Endothelial cell of umbilical vein (primary cell): ENCODE measurements at regions not wholly inside any gene's neighbourhood (a gene's known extent, or its start where the extent isn't known, plus 50 kb on each side); places are given as distances from the start of the nearest gene placed in this dataset.

Experiments used
- BruUV-seq: library from RNA; stranded (reverse); fragments of 400-500 nt; replicated peaks from 2 replicates; lab custom pipeline; 2021; lab: Mats Ljungman, UMichigan
- CTCF ChIA-PET: fragments of 300-600, 350-600 bp; sonication (Branson Sonifier 250); formaldehyde crosslinking; loops from one replicate; lab custom pipeline; 2021; ENCODE audit warnings: antibody characterized with exemption, inconsistent platforms; lab: Charles Lee
- POLR2A ChIA-PET: fragments of 300-600, 350-600 bp; sonication (Branson Sonifier 250); formaldehyde crosslinking; loops from one replicate; lab custom pipeline; 2021; ENCODE audit warnings: antibody characterized with exemption, inconsistent platforms; lab: Charles Lee
- DNase-seq: peaks from one replicate; pipeline ENCODE4 v3.0.0-alpha.2; 2011; ENCODE audit warnings: low read depth, low spot score
- FAIRE-seq: peaks from 2 replicates; lab custom pipeline; 2011; peaks lifted over from hg19 to GRCh38; lab: Jason Lieb, UNC
- H2AFZ ChIP-seq: 2 replicates; pipeline ENCODE4 v1.6.0; 2012; ENCODE audit warnings: low read depth, low read length, control low read depth, inconsistent platforms
- H3K27ac ChIP-seq: 2 replicates; pipeline ENCODE4 v1.5.1; 2011; ENCODE audit warnings: low read depth, mild to moderate bottlenecking, control low read depth, low read length, moderate library complexity; ENCODE audit not compliant: insufficient read depth
- H3K27me3 ChIP-seq, 2 experiments: 2 replicates each; pipeline versions ENCODE4 v1.6.0 to v1.6.1; 2011; ENCODE audit warnings: low read length in 2 of 2, mixed read lengths in 1 of 2; ENCODE audit not compliant: control insufficient read depth in 2 of 2, insufficient read depth in 2 of 2
- H3K36me3 ChIP-seq, 2 experiments: 2 replicates in 1 of 2; 3 replicates in 1 of 2; pipeline ENCODE4 v1.5.1; 2011; ENCODE audit warnings: low read length in 2 of 2, mild to moderate bottlenecking in 1 of 2, moderate library complexity in 1 of 2; ENCODE audit not compliant: control insufficient read depth in 2 of 2, insufficient read depth in 2 of 2; ENCODE audit errors: extremely low read depth in 1 of 2
- H3K4me1 ChIP-seq: 3 replicates; pipeline ENCODE4 v1.5.1; 2011; ENCODE audit warnings: mild to moderate bottlenecking, low read length; ENCODE audit not compliant: control insufficient read depth, insufficient read depth; ENCODE audit errors: extremely low read depth
- H3K4me2 ChIP-seq: 2 replicates; pipeline ENCODE4 v1.6.1; 2011; ENCODE audit warnings: low read length, control low read depth, mixed read lengths; ENCODE audit not compliant: insufficient read depth
- H3K4me3 ChIP-seq, 3 experiments: fragments of 200-600 bp in 1 of 3; sonication (generic), shearing (Covaris generic) in 1 of 3; replicated peaks in 1 of 3; 2 replicates each; pipeline ENCODE4 v1.5.1; 2011 to 2016; ENCODE audit warnings: control low read depth in 3 of 3, low read length in 3 of 3, mild to moderate bottlenecking in 2 of 3, inconsistent platforms in 1 of 3, low read depth in 1 of 3, moderate library complexity in 1 of 3; ENCODE audit not compliant: insufficient read depth in 1 of 3
- H3K79me2 ChIP-seq: 2 replicates; pipeline ENCODE4 v1.6.0; 2012; ENCODE audit warnings: low read length, inconsistent platforms; ENCODE audit not compliant: control insufficient read depth, insufficient read depth
- H3K9ac ChIP-seq: replicated peaks from 2 replicates; pipeline ENCODE3; 2011; ENCODE audit warnings: low read length, control low read depth; ENCODE audit not compliant: insufficient read depth; ENCODE audit errors: extremely low read depth
- H3K9me1 ChIP-seq: replicated peaks from 3 replicates; pipeline ENCODE4 v1.6.0; 2011; ENCODE audit warnings: mild to moderate bottlenecking, low read length; ENCODE audit not compliant: control insufficient read depth, insufficient read depth; ENCODE audit errors: extremely low read depth
- H3K9me3 ChIP-seq: replicated peaks from 2 replicates; pipeline ENCODE4 v1.5.1; 2012; ENCODE audit warnings: low read length, inconsistent platforms; ENCODE audit not compliant: control insufficient read depth, insufficient read depth
- H4K20me1 ChIP-seq: replicated peaks from 2 replicates; pipeline ENCODE3; 2011; ENCODE audit warnings: mild to moderate bottlenecking, low read length; ENCODE audit not compliant: control insufficient read depth, insufficient read depth; ENCODE audit errors: extremely low read depth
- EZH2 ChIP-seq: IDR thresholded peaks from 2 replicates; pipeline ENCODE4 v1.6.1; 2012; ENCODE audit warnings: borderline replicate concordance, low read depth, mild to moderate bottlenecking, moderate library complexity, low read length, inconsistent platforms; ENCODE audit not compliant: severe bottlenecking
- FOS ChIP-seq: IDR thresholded peaks from 2 replicates; pipeline ENCODE4 v1.6.1; 2011; ENCODE audit warnings: mild to moderate bottlenecking, low read length, moderate library complexity, borderline replicate concordance; ENCODE audit not compliant: insufficient read depth
- GATA2 ChIP-seq: IDR thresholded peaks from 2 replicates; pipeline ENCODE4 v1.7.0; 2011; ENCODE audit warnings: low read depth, mild to moderate bottlenecking, moderate library complexity, mixed read lengths, low read length; ENCODE audit not compliant: insufficient read length, insufficient read depth
- JUN ChIP-seq: IDR thresholded peaks from 2 replicates; pipeline ENCODE4 v1.6.1; 2011; ENCODE audit warnings: borderline replicate concordance, low read depth; ENCODE audit not compliant: insufficient read length, insufficient read depth
- MYC ChIP-seq: IDR thresholded peaks from one replicate; pipeline ENCODE4 v1.6.1; 2011; ENCODE audit warnings: mild to moderate bottlenecking, low read depth, low read length
- POLR2A ChIP-seq: IDR thresholded peaks from 2 replicates; pipeline ENCODE4 v1.6.1; 2012; ENCODE audit warnings: low read depth, mild to moderate bottlenecking, control low read depth, low read length
- POLR2AphosphoS5 ChIP-seq: IDR thresholded peaks from 2 replicates; pipeline ENCODE4 v1.6.1; 2012; ENCODE audit warnings: low read depth, mild to moderate bottlenecking, control low read depth, low read length, moderate library complexity; ENCODE audit not compliant: insufficient read depth
- dilution Hi-C: fragments of 300-500 bp; cut with MboI; formaldehyde crosslinking; loops from one replicate; pipeline ENCODE4 v1.15.0; 2019; ENCODE audit warnings: low sequenced_read_pairs; ENCODE audit not compliant: extremely low pct_ligation_motif_present
- intact Hi-C: fragments of 100-400 bp; cut with micrococcal nuclease; formaldehyde crosslinking; loops from one replicate; pipeline ENCODE4 v1.10.0; 2022
- TF ChIP-seq, protein P1 (sequence below), 2 donors: IDR thresholded peaks; 1 replicate in 1 of 2; 2 replicates in 1 of 2; pipeline ENCODE4 v1.5.1; 2011; ENCODE audit warnings: low read length in 2 of 2, mild to moderate bottlenecking in 2 of 2, moderate library complexity in 2 of 2, control low read depth in 1 of 2, inconsistent platforms in 1 of 2, low read depth in 1 of 2; ENCODE audit not compliant: insufficient read depth in 1 of 2; ENCODE audit errors: extremely low read depth in 1 of 2
- TF ChIP-seq, protein P2 (sequence below): IDR thresholded peaks from 2 replicates; pipeline ENCODE4 v1.6.1; 2011; ENCODE audit not compliant: insufficient read depth, insufficient read length

DNA sequence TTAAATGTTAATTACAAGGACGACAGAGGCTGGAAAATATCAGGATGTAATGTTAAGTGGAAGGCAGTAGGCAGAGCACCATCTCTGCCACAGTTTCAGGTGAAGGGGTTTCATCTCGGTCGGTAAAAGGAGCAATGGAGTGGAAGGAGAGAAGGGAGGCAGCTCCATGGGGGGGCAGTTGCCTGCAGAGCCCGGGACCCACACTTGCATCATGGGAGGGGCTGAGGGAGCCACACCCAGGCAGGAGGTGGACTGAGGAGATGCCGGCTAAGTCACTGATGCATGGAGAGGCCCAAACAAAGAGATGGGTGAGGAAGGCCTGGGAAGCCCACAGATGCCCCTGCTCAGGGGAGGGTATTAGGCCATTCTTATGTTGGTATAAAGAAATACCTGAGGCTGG, 1470.9 kb downstream of the BRD1 start:
- H3K27ac ChIP-seq = no peak overlapping the region
- H3K36me3 ChIP-seq = no peaks in the 10 kb centered on the region
- H3K27me3 ChIP-seq = no peaks in the 10 kb centered on the region
- FAIRE-seq = no peak
- H2AFZ ChIP-seq = no peak overlapping the region
- POLR2A ChIA-PET = no interaction called here
- BruUV-seq = no TSS peak
- H3K9ac ChIP-seq = no peak overlapping the region
- no peaks in the 10 kb centered on the region for H3K9me1 ChIP-seq
- H3K79me2 ChIP-seq = no peaks in the 10 kb centered on the region
- no peak overlapping the region for H3K4me3 ChIP-seq
- H4K20me1 ChIP-seq = no peaks in the 10 kb centered on the region
- CTCF ChIA-PET = no interaction called here
- TF ChIP-seq JUN (no peak), POLR2A (no peak), EZH2 (no peak), GATA2 (no peak), FOS (no peak), POLR2AphosphoS5 (no peak), MYC (no peak)
- TF ChIP-seq, protein P1, sequence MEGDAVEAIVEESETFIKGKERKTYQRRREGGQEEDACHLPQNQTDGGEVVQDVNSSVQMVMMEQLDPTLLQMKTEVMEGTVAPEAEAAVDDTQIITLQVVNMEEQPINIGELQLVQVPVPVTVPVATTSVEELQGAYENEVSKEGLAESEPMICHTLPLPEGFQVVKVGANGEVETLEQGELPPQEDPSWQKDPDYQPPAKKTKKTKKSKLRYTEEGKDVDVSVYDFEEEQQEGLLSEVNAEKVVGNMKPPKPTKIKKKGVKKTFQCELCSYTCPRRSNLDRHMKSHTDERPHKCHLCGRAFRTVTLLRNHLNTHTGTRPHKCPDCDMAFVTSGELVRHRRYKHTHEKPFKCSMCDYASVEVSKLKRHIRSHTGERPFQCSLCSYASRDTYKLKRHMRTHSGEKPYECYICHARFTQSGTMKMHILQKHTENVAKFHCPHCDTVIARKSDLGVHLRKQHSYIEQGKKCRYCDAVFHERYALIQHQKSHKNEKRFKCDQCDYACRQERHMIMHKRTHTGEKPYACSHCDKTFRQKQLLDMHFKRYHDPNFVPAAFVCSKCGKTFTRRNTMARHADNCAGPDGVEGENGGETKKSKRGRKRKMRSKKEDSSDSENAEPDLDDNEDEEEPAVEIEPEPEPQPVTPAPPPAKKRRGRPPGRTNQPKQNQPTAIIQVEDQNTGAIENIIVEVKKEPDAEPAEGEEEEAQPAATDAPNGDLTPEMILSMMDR (IDR thresholded peaks at IDR 0.05; ENCODE audit: extremely low read depth in 1 of 2, insufficient read depth in 1 of 2, low read depth in 1 of 2, low read length in 2 of 2) = no peak
- TF ChIP-seq, protein P2, sequence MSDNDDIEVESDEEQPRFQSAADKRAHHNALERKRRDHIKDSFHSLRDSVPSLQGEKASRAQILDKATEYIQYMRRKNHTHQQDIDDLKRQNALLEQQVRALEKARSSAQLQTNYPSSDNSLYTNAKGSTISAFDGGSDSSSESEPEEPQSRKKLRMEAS = no peak
- peaks cover 17% of the 10 kb centered on the region for H3K9me3 ChIP-seq
- intact Hi-C loops = no loop called here
- no peak overlapping the region for H3K4me2 ChIP-seq
- no peaks in the 10 kb centered on the region for H3K4me1 ChIP-seq
- DNase-seq = no peak
- dilution Hi-C loops = no loop called here
